ENCODE measurements at regions not wholly inside any gene's neighbourhood (a gene's known extent, or its start where the extent isn't known, plus 50 kb on each side); places are given as distances from the start of the nearest gene placed in this dataset.

DNA sequence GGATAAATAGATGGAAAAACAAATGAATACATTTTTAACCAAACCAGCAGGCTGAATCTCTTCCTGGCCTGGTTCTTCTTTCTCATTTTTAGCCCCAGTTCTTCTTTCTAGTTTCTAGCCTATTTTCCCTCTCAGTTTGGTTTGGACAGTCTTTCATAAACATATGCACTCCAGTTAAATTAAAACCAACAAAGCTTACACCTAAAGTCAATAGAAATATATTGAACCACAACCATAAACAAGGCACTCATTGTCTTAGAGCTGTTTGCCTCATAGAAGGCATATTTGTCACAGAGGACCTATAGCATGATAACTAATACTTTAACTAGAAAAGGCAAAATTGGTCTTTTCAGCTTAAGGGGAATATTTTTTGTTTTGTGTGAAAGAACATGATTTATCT, 638.3 kb downstream of the NR2F1-AS1 start:
- TF ChIP-seq, protein P1, sequence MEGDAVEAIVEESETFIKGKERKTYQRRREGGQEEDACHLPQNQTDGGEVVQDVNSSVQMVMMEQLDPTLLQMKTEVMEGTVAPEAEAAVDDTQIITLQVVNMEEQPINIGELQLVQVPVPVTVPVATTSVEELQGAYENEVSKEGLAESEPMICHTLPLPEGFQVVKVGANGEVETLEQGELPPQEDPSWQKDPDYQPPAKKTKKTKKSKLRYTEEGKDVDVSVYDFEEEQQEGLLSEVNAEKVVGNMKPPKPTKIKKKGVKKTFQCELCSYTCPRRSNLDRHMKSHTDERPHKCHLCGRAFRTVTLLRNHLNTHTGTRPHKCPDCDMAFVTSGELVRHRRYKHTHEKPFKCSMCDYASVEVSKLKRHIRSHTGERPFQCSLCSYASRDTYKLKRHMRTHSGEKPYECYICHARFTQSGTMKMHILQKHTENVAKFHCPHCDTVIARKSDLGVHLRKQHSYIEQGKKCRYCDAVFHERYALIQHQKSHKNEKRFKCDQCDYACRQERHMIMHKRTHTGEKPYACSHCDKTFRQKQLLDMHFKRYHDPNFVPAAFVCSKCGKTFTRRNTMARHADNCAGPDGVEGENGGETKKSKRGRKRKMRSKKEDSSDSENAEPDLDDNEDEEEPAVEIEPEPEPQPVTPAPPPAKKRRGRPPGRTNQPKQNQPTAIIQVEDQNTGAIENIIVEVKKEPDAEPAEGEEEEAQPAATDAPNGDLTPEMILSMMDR (IDR thresholded peaks at IDR 0.05; ENCODE audit: low read depth, low read length) = no peak
- no peak for TF ChIP-seq POLR2A (IDR thresholded peaks at IDR 0.05; ENCODE audit: extremely low read depth, insufficient read length)

All from NB4 (cell line).